ENCODE measurements at regions not wholly inside any gene's neighbourhood (a gene's known extent, or its start where the extent isn't known, plus 50 kb on each side); places are given as distances from the start of the nearest gene placed in this dataset.

- TF ChIP-seq, protein P1, sequence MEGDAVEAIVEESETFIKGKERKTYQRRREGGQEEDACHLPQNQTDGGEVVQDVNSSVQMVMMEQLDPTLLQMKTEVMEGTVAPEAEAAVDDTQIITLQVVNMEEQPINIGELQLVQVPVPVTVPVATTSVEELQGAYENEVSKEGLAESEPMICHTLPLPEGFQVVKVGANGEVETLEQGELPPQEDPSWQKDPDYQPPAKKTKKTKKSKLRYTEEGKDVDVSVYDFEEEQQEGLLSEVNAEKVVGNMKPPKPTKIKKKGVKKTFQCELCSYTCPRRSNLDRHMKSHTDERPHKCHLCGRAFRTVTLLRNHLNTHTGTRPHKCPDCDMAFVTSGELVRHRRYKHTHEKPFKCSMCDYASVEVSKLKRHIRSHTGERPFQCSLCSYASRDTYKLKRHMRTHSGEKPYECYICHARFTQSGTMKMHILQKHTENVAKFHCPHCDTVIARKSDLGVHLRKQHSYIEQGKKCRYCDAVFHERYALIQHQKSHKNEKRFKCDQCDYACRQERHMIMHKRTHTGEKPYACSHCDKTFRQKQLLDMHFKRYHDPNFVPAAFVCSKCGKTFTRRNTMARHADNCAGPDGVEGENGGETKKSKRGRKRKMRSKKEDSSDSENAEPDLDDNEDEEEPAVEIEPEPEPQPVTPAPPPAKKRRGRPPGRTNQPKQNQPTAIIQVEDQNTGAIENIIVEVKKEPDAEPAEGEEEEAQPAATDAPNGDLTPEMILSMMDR (IDR thresholded peaks at IDR 0.05; ENCODE audit: insufficient read depth, low read length): no peak
- H3K4me3 ChIP-seq (ENCODE audit: low read depth, low read length): no peak overlapping the region
- peak; percentile 32 for DNase-seq (ENCODE audit: low read depth)
These were observed 173.9 kb upstream of the KLF3 start for GRCh38 chr4:38489924-38490639.

- DNase-seq (ENCODE audit: low read depth): peak; percentile 13
- no peak overlapping the region for H3K4me3 ChIP-seq (ENCODE audit: low read depth, low read length)
These were observed 173.1 kb upstream of the KLF3 start for GRCh38 chr4:38490753-38491446.

DNA sequence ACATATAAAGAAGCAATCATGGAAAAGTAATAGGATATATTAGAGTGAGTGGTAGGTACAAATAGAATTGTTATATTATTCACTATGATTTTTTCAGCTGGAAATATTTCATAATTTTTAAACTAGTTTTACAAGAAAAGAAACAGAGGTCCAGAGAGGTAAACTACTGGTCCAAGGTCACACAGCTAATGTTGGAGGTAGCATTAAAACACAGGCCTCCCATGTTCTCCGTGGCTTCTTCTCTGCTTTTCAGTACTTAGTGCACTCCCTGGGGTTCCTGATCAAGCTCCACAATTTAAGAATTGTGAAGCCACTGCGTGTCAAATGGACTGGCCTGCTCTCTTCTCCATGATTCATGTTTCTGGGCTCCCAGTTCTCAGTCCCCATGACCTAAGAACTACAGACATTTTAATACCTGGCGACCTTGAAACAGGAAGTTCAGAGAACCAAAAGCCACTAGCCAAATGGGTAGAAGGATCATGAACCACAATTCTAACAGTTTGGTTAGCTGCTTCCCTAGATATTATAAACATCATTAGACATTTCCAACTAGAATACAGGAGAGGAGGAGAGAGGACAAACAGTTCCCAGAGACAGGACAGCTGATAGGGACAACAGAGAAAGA lies 172.0 kb upstream of the KLF3 start:
- H3K4me3 ChIP-seq (ENCODE audit: low read depth, low read length): no peak overlapping the region
- DNase-seq (ENCODE audit: low read depth): no peak
- TF ChIP-seq, protein P1 (IDR thresholded peaks at IDR 0.05; ENCODE audit: insufficient read depth, low read length): no peak

More at GRCh38 chr4:38490753-38491446, 173.1 kb upstream of the KLF3 start:
- TF ChIP-seq, protein P1 (IDR thresholded peaks at IDR 0.05; ENCODE audit: insufficient read depth, low read length): no peak

DNA sequence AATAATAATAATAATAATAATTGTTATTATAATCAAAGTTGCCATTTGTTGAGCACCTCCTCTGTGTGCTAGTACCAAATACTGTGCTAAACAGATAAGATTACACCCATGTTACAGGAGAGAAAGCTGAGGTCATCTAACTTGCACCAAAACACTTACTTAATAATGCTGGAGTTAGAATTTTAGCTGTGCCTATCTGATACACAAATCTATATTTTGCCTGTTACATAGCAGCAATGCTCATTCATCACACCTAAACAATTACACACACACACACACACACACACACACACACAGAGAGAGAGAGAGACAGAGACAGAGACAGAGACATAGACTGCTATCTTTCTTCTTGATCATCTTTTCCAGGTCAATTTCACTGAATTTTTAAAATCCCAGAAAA lies 170.9 kb upstream of the KLF3 start:
- no peak for DNase-seq (ENCODE audit: low read depth)
- TF ChIP-seq, protein P1 (IDR thresholded peaks at IDR 0.05; ENCODE audit: insufficient read depth, low read length): no peak
- H3K4me3 ChIP-seq (ENCODE audit: low read depth, low read length): no peak overlapping the region

DNA sequence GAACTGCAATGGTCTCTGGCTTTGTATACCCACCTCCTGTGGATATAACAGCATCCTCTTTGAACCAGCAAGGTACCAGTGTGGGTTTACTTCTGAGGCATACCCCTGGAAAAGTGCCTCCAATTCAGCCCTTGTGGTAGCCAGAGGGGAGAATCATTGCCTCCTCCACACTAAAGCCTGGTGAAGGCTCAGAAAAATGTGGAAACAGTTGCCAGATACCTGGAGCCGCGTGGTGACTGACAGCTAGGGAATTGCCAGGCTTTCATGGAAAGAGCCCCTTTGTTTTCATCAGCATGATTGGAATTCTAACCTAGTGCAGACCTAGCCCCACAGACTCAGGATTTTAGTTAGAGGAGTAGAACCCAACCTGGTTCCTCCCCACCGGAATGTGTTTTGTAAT lies 168.6 kb upstream of the KLF3 start:
- TF ChIP-seq, protein P1 (IDR thresholded peaks at IDR 0.05; ENCODE audit: insufficient read depth, low read length): no peak
- DNase-seq (ENCODE audit: low read depth): no peak
- H3K4me3 ChIP-seq (ENCODE audit: low read depth, low read length): no peak overlapping the region

DNA sequence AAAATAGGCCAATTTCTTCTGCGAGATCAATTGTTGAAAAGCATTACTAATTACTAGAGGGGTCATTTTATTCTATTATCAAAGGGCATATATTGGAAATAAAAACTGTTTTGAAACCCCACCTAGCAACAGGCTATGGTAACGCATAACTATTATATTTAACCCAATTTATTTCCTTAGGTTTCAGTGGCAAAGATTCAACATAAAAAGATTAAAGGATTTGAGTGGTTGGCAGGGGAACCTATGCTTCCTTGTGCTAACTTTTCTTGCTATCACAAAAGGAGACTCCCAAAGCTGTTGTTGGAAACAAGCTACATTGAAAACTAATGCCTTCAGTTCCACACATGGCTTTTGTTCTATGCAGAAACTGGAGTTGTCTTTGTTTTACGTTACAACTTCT lies 166.9 kb upstream of the KLF3 start:
- DNase-seq (ENCODE audit: low read depth): no peak
- H3K4me3 ChIP-seq (ENCODE audit: low read depth, low read length): no peak overlapping the region
- TF ChIP-seq, protein P1 (IDR thresholded peaks at IDR 0.05; ENCODE audit: insufficient read depth, low read length): no peak
